BLaER1 treated with 17β-estradiol and CSF1 and Interleukin-3, amounts not matched to agents 10 nM and 100 nM (cell line): ENCODE measurements at regions not wholly inside any gene's neighbourhood (a gene's known extent, or its start where the extent isn't known, plus 50 kb on each side); places are given as distances from the start of the nearest gene placed in this dataset.

Experiments used
- H3K27ac ChIP-seq, 11 experiments: shearing (Covaris generic); formaldehyde crosslinking; 2 replicates each; pipeline ENCODE4 v1.8.1; 2022
- H3K27me3 ChIP-seq, 11 experiments: shearing (Covaris generic); formaldehyde crosslinking; 2 replicates each; pipeline ENCODE4 v1.8.1; 2022
- H3K36me3 ChIP-seq, 11 experiments: shearing (Covaris generic); formaldehyde crosslinking; 2 replicates each; pipeline ENCODE4 v1.8.1; 2022
- H3K4me1 ChIP-seq, 10 experiments: shearing (Covaris generic); formaldehyde crosslinking; 2 replicates each; pipeline ENCODE4 v1.8.1; 2022
- H3K4me2 ChIP-seq, 11 experiments: shearing (Covaris generic); formaldehyde crosslinking; 2 replicates each; pipeline ENCODE4 v1.8.1; 2022
- H3K4me3 ChIP-seq, 10 experiments: shearing (Covaris generic); formaldehyde crosslinking; 2 replicates each; pipeline ENCODE4 v1.8.1; 2022
- H3K9ac ChIP-seq, 11 experiments: shearing (Covaris generic); formaldehyde crosslinking; 2 replicates each; pipeline ENCODE4 v1.8.1; 2022
- H3K9me3 ChIP-seq, 11 experiments: shearing (Covaris generic); formaldehyde crosslinking; replicated peaks in 1 of 11; 2 replicates each; pipeline ENCODE4 v1.8.1; 2022
- H4K20me1 ChIP-seq, 11 experiments: shearing (Covaris generic); formaldehyde crosslinking; 2 replicates each; pipeline ENCODE4 v1.8.1; 2022
- Cebpa-rat ChIP-seq, 11 experiments: shearing (Covaris generic); IDR thresholded peaks; 2 replicates each; pipeline ENCODE4 v1.8.1; 2022

GRCh38 chr17:77883213-77883650 lies 75.3 kb upstream of the TNRC6C start:
- TF ChIP-seq Cebpa-rat (IDR thresholded peaks at IDR 0.05): no peak
- Histone ChIP-seq H3K9ac (peak overlapping the region in 9 of 11 experiments; percentile 28 to 79 (median 54); a peak in 14 of 22 replicates), H3K4me3 (peak overlapping the region in 3 of 10 experiments; percentile 14 to 30 (median 26); a peak in 1 of 20 replicates), H3K36me3 (no peaks in the 10 kb centered on the region), H4K20me1 (peaks cover 0 to 30% (median 9%) of the 10 kb centered on the region in 11 experiments; a peak in 13 of 22 replicates), H3K4me2 (peak overlapping the region; percentile 84 to 100 (median 96)), H3K9me3 (peaks cover 0 to 19% (median 0%) of the 10 kb centered on the region in 11 experiments; a peak in 10 of 22 replicates), H3K4me1 (peaks cover 58 to 75% (median 69%) of the 10 kb centered on the region in 10 experiments), H3K27me3 (peaks cover 43 to 75% (median 54%) of the 10 kb centered on the region in 11 experiments), H3K27ac (peak overlapping the region in 10 of 11 experiments; percentile 51 to 85 (median 76); a peak in 19 of 22 replicates)

DNA sequence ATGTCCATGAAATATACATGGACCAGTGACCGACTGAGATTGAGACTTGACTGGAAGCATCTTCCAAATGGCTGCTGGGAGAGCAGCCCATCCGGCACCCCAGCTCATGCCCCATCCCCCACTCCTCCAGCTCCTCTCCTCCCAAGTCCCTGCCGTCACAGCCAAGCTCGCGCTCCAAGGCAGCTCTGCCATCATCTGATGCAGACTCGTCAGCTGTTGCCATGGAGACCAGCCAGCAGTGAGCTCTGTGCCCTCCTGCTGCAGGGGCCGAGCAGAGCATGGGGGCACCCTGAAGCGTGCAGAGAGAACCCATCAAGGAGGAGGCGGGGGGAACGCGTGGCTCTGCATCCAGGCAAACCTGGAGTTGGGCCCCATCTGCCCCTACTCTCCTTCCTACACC lies 74.5 kb upstream of the TNRC6C start:
- Histone ChIP-seq H3K4me1 (peaks cover 66 to 83% (median 77%) of the 10 kb centered on the region in 10 experiments), H3K9me3 (peaks cover 0 to 11% (median 0%) of the 10 kb centered on the region in 11 experiments; a peak in 6 of 22 replicates), H3K9ac (no peak overlapping the region), H3K27me3 (peaks cover 43 to 76% (median 50%) of the 10 kb centered on the region in 11 experiments), H4K20me1 (peaks cover 0 to 30% (median 9%) of the 10 kb centered on the region in 11 experiments; a peak in 14 of 22 replicates), H3K4me2 (peak overlapping the region in 7 of 11 experiments; percentile 2 to 98 (median 11); a peak in 7 of 22 replicates), H3K36me3 (no peaks in the 10 kb centered on the region), H3K27ac (no peak overlapping the region), H3K4me3 (no peak overlapping the region)
- no peak for TF ChIP-seq Cebpa-rat (IDR thresholded peaks at IDR 0.05)

GRCh38 chr17:77884967-77885641 lies 73.4 kb upstream of the TNRC6C start:
- H3K4me1 ChIP-seq: peaks cover 64 to 82% (median 76%) of the 10 kb centered on the region in 10 experiments
- no peak for TF ChIP-seq Cebpa-rat (IDR thresholded peaks at IDR 0.05)
- no peak overlapping the region for H3K4me3 ChIP-seq
- H3K4me2 ChIP-seq: peak overlapping the region in 1 of 11 experiments; percentile 2; a peak in 1 of 22 replicates
- H3K9ac ChIP-seq: no peak overlapping the region
- H4K20me1 ChIP-seq: peaks cover 0 to 28% (median 9%) of the 10 kb centered on the region in 11 experiments; a peak in 14 of 22 replicates
- peaks cover 32 to 76% (median 49%) of the 10 kb centered on the region in 11 experiments for H3K27me3 ChIP-seq
- peaks cover 0 to under 1% (median 0%) of the 10 kb centered on the region in 11 experiments; a peak in 3 of 22 replicates for H3K9me3 ChIP-seq
- no peaks in the 10 kb centered on the region for H3K36me3 ChIP-seq
- H3K27ac ChIP-seq: no peak overlapping the region

DNA sequence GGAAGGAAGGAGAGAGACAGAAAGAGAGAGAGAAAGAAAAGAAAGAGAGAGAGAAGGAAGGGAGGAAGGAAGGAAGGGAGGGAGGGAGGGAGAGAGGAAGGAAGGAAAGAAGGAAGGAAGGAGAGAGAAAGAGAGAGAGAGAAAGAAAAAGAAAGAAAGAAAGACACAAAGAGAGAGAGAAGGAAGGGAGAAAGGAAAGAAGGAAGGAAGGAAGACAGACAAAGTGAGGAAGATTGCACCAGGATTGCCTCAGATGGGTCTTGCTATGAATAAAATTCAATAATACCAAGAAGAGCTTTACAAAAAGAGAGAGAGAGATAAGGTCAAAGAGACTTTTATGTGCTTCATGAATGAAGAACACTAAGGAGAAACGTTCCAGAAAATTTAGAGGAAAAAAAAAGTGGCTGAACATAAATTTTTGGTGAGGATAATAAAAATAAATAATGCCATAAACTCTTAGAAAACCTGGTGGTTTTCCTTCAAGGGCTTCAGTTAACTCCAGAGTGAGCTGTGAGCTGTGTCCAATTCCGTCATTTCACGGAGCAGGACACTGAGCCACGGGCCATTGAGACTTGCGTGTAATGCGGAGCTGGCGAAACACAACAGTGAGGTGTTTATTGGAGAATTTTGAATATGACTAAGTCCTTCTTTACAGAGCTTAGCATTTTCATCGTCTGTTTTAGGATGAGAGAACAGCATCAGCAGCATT lies 72.7 kb upstream of the TNRC6C start:
- Histone ChIP-seq H4K20me1 (peaks cover 0 to 21% (median 8%) of the 10 kb centered on the region in 11 experiments; a peak in 14 of 22 replicates), H3K4me1 (peaks cover 57 to 75% (median 69%) of the 10 kb centered on the region in 10 experiments), H3K27ac (no peak overlapping the region), H3K4me3 (no peak overlapping the region), H3K36me3 (no peaks in the 10 kb centered on the region), H3K4me2 (peak overlapping the region in 8 of 11 experiments; percentile 53 to 97 (median 90); a peak in 14 of 22 replicates), H3K9ac (no peak overlapping the region), H3K9me3 (no peaks in the 10 kb centered on the region), H3K27me3 (peaks cover 25 to 72% (median 44%) of the 10 kb centered on the region in 11 experiments)
- TF ChIP-seq Cebpa-rat (IDR thresholded peaks at IDR 0.05): no peak

- Histone ChIP-seq H3K36me3 (no peaks in the 10 kb centered on the region), H4K20me1 (peaks cover 0 to 16% (median 6%) of the 10 kb centered on the region in 11 experiments; a peak in 14 of 22 replicates), H3K27me3 (peaks cover 25 to 75% (median 43%) of the 10 kb centered on the region in 11 experiments), H3K9ac (no peak overlapping the region), H3K4me3 (no peak overlapping the region), H3K4me2 (peak overlapping the region in 9 of 11 experiments; percentile 53 to 97 (median 93); a peak in 15 of 22 replicates), H3K27ac (no peak overlapping the region), H3K4me1 (peaks cover 52 to 70% (median 64%) of the 10 kb centered on the region in 10 experiments), H3K9me3 (no peaks in the 10 kb centered on the region)
- TF ChIP-seq Cebpa-rat (IDR thresholded peaks at IDR 0.05): no peak
These were observed 72.1 kb upstream of the TNRC6C start for GRCh38 chr17:77886387-77886728.

DNA sequence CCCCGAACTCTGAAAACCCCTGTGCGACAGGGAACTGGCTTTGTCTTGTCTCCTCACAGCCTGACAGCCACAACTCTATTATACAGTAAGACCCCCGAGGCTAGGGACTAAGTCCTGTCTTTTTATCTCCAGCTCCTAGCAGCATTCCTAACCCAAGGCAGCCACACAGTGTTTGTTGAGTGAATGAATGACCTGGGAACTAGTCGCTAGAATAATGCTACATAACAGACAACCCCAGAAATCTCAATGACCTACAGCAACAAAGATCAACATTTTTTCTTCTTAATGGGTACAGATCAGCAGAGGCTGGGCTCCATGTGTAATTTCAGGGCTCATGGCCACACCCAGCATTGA lies 71.4 kb upstream of the TNRC6C start:
- no peak for TF ChIP-seq Cebpa-rat (IDR thresholded peaks at IDR 0.05)
- Histone ChIP-seq H3K27ac (no peak overlapping the region), H3K9me3 (no peaks in the 10 kb centered on the region), H3K4me1 (peaks cover 45 to 65% (median 57%) of the 10 kb centered on the region in 10 experiments), H3K9ac (peak overlapping the region in 1 of 11 experiments; percentile 50; a peak in 1 of 22 replicates), H3K4me3 (peak overlapping the region in 3 of 10 experiments; percentile 49 to 59 (median 50); a peak in 5 of 20 replicates), H3K27me3 (peaks cover 25 to 83% (median 43%) of the 10 kb centered on the region in 11 experiments), H3K4me2 (peak overlapping the region; percentile 85 to 98 (median 93)), H4K20me1 (peaks cover 0 to 12% (median 2%) of the 10 kb centered on the region in 11 experiments; a peak in 12 of 22 replicates), H3K36me3 (no peaks in the 10 kb centered on the region)

GRCh38 chr17:77887464-77888241 lies 70.8 kb upstream of the TNRC6C start:
- Histone ChIP-seq H4K20me1 (peaks cover 0 to 9% (median 0%) of the 10 kb centered on the region in 11 experiments; a peak in 8 of 22 replicates), H3K27me3 (peaks cover 25 to 84% (median 43%) of the 10 kb centered on the region in 11 experiments), H3K4me1 (peaks cover 39 to 65% (median 52%) of the 10 kb centered on the region in 10 experiments), H3K4me2 (peak overlapping the region; percentile 85 to 98 (median 93)), H3K4me3 (peak overlapping the region; percentile 35 to 67 (median 51)), H3K36me3 (no peaks in the 10 kb centered on the region), H3K27ac (peak overlapping the region in 3 of 11 experiments; percentile 9 to 25 (median 20); a peak in 1 of 22 replicates), H3K9me3 (no peaks in the 10 kb centered on the region), H3K9ac (peak overlapping the region; percentile 6 to 58 (median 44); a peak in 18 of 22 replicates)
- TF ChIP-seq Cebpa-rat (IDR thresholded peaks at IDR 0.05): peak in 6 of 11 experiments; percentile 19 to 61 (median 36); a peak in 7 of 22 replicates
